OCI-LY1 (cell line): ENCODE measurements at regions not wholly inside any gene's neighbourhood (a gene's known extent, or its start where the extent isn't known, plus 50 kb on each side); places are given as distances from the start of the nearest gene placed in this dataset.

Source experiments
- H2AFZ ChIP-seq: fragments of 200-600 bp; sonication (generic), shearing (Covaris generic); 2 replicates; pipeline ENCODE4 v1.6.0; 2014; ENCODE audit warnings: antibody characterized with exemption, mild to moderate bottlenecking, low read length
- H3F3A ChIP-seq: fragments of 200-600 bp; sonication (generic), shearing (Covaris generic); 2 replicates; pipeline ENCODE4 v1.6.0; 2014; ENCODE audit warnings: mild to moderate bottlenecking, antibody characterized with exemption, low read length, moderate library complexity; ENCODE audit not compliant: insufficient read depth
- H3K27ac ChIP-seq: fragments of 200-600 bp; sonication (generic); 2 replicates; pipeline ENCODE4 v1.5.1; 2014; ENCODE audit warnings: low read length, mixed run types, mild to moderate bottlenecking, low read depth; ENCODE audit not compliant: poor library complexity, severe bottlenecking
- H3K27me3 ChIP-seq: fragments of 200-600 bp; sonication (generic); 2 replicates; pipeline ENCODE4 v1.6.0; 2014; ENCODE audit warnings: antibody characterized with exemption, mild to moderate bottlenecking, low read length, moderate library complexity; ENCODE audit not compliant: insufficient read depth
- H3K36me3 ChIP-seq: fragments of 200-600 bp; sonication (generic); 2 replicates; pipeline ENCODE4 v1.6.1; 2014; ENCODE audit warnings: mild to moderate bottlenecking, antibody characterized with exemption, low read length, moderate library complexity, mixed read lengths; ENCODE audit not compliant: insufficient read depth
- H3K4me1 ChIP-seq: fragments of 200-600 bp; sonication (generic); 2 replicates; pipeline ENCODE4 v1.5.1; 2014; ENCODE audit warnings: mild to moderate bottlenecking, low read length, moderate library complexity; ENCODE audit not compliant: insufficient read depth, severe bottlenecking
- H3K4me2 ChIP-seq: fragments of 200-600 bp; sonication (generic), shearing (Covaris generic); 2 replicates; pipeline ENCODE4 v1.6.1; 2014; ENCODE audit warnings: low read length
- H3K4me3 ChIP-seq: fragments of 200-600 bp; sonication (generic); 2 replicates; pipeline ENCODE4 v1.5.1; 2014; ENCODE audit warnings: low read length, low read depth, mild to moderate bottlenecking, mixed read lengths; ENCODE audit not compliant: poor library complexity, severe bottlenecking
- H3K79me2 ChIP-seq: fragments of 200-600 bp; shearing (Covaris generic); 2 replicates; pipeline ENCODE4 v1.6.1; 2016; ENCODE audit warnings: mixed run types, low read length, mixed read lengths; ENCODE audit not compliant: insufficient read depth
- H3K9ac ChIP-seq: fragments of 200-600 bp; sonication (generic), shearing (Covaris generic); 2 replicates; pipeline ENCODE4 v1.6.1; 2014; ENCODE audit warnings: mild to moderate bottlenecking, low read length, mixed read lengths
- H3K9me2 ChIP-seq: fragments of 200-600 bp; sonication (generic), shearing (Covaris generic); 2 replicates; pipeline ENCODE4 v1.6.1; 2014; ENCODE audit warnings: low read depth, mild to moderate bottlenecking, low read length, mixed read lengths
- H3K9me3 ChIP-seq: fragments of 200-600 bp; shearing (Covaris generic); 2 replicates; pipeline ENCODE4 v1.6.1; 2014; ENCODE audit warnings: low read length, mixed read lengths
- H4K20me1 ChIP-seq: fragments of 200-600 bp; sonication (generic), shearing (Covaris generic); 2 replicates; pipeline ENCODE4 v1.6.0; 2016; ENCODE audit warnings: mild to moderate bottlenecking, low read length; ENCODE audit not compliant: insufficient read depth
- CTCF ChIP-seq: fragments of 200-600 bp; sonication (generic), shearing (Covaris generic); IDR thresholded peaks from 2 replicates; pipeline ENCODE4 v1.5.1; 2017; ENCODE audit warnings: mild to moderate bottlenecking, antibody characterized with exemption, low read length, moderate library complexity, mixed read lengths
- EZH2 ChIP-seq: fragments of 200-600 bp; sonication (generic), shearing (Covaris generic); IDR thresholded peaks from 2 replicates; pipeline ENCODE4 v1.8.0; 2017; ENCODE audit warnings: borderline replicate concordance, mixed run types, mild to moderate bottlenecking, antibody characterized with exemption, low read length, moderate library complexity, mixed read lengths

- Histone ChIP-seq H3F3A (no peaks in the 10 kb centered on the region), H3K9ac (no peak overlapping the region), H3K4me3 (no peak overlapping the region), H4K20me1 (no peaks in the 10 kb centered on the region), H3K27ac (no peak overlapping the region), H3K9me2 (no peaks in the 10 kb centered on the region), H2AFZ (no peak overlapping the region), H3K4me1 (no peaks in the 10 kb centered on the region), H3K79me2 (no peaks in the 10 kb centered on the region), H3K27me3 (no peaks in the 10 kb centered on the region), H3K9me3 (no peaks in the 10 kb centered on the region), H3K4me2 (no peak overlapping the region), H3K36me3 (no peaks in the 10 kb centered on the region)
- TF ChIP-seq EZH2 (no peak), CTCF (no peak)
Measured at GRCh38 chr1:209511169-209511568, 72.3 kb upstream of the CAMK1G start.

GRCh38 chr1:209512821-209513220, 70.7 kb upstream of the CAMK1G start:
- H3K4me2 ChIP-seq = no peak overlapping the region
- TF ChIP-seq EZH2 (no peak), CTCF (no peak)
- no peaks in the 10 kb centered on the region for H3K9me3 ChIP-seq
- no peaks in the 10 kb centered on the region for H3K36me3 ChIP-seq
- no peaks in the 10 kb centered on the region for H3K4me1 ChIP-seq
- H3F3A ChIP-seq = no peaks in the 10 kb centered on the region
- no peak overlapping the region for H3K4me3 ChIP-seq
- H3K27me3 ChIP-seq = no peaks in the 10 kb centered on the region
- no peaks in the 10 kb centered on the region for H3K9me2 ChIP-seq
- H3K9ac ChIP-seq = no peak overlapping the region
- no peaks in the 10 kb centered on the region for H3K79me2 ChIP-seq
- H4K20me1 ChIP-seq = no peaks in the 10 kb centered on the region
- H3K27ac ChIP-seq = no peak overlapping the region
- H2AFZ ChIP-seq = no peak overlapping the region

DNA sequence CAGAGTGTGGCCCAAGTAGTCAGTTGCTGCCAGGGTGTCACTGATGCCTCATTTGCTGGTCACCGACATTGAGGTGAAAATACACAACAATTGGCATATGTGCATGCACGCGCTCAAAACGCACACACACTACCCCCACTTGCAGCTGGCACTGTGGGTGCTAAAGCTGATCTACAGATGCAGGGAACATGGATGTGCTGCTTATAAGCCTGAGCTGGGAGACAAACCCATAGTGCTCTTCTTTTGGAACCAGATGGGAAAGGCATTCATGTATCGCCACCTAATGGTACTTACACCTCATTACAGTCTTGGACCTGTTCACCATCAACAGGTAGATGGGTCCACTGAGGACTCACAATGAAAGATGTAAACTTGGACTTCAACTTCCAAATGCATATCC, 70.3 kb upstream of the CAMK1G start:
- Histone ChIP-seq H3K4me1 (no peaks in the 10 kb centered on the region), H3F3A (no peaks in the 10 kb centered on the region), H3K9me3 (no peaks in the 10 kb centered on the region), H2AFZ (no peak overlapping the region), H3K4me3 (no peak overlapping the region), H3K36me3 (no peaks in the 10 kb centered on the region), H3K27ac (no peak overlapping the region), H3K79me2 (no peaks in the 10 kb centered on the region), H3K9me2 (no peaks in the 10 kb centered on the region), H4K20me1 (no peaks in the 10 kb centered on the region), H3K27me3 (no peaks in the 10 kb centered on the region), H3K4me2 (no peak overlapping the region), H3K9ac (no peak overlapping the region)
- TF ChIP-seq EZH2 (no peak), CTCF (peak; percentile 66)
